CD4-positive, alpha-beta T cell treated with Interleukin-4 for 1 hour (primary cell): ENCODE measurements at regions not wholly inside any gene's neighbourhood (a gene's known extent, or its start where the extent isn't known, plus 50 kb on each side); places are given as distances from the start of the nearest gene placed in this dataset.
"Not testable (repeated sequence)": the region's sequence is repeated elsewhere in the genome, so short reads cannot be mapped to it uniquely, and the experiment has no call there.

Experiments
- DNase-seq, 2 donors: peaks; one replicate each; pipeline ENCODE4 v3.0.0-alpha.2; 2020 to 2022

- no peak for DNase-seq
Measured at GRCh38 chr4:138420471-138420870, 178.3 kb upstream of the SLC7A11 start.

GRCh38 chr4:138414202-138414601, 172.1 kb upstream of the SLC7A11 start:
- DNase-seq: no peak

GRCh38 chr4:138413273-138413672, 171.1 kb upstream of the SLC7A11 start:
- DNase-seq: no peak

- no peak for DNase-seq
Measured at GRCh38 chr4:138412847-138413246, 170.7 kb upstream of the SLC7A11 start.

GRCh38 chr4:138410266-138410665, 168.1 kb upstream of the SLC7A11 start:
- no peak for DNase-seq

GRCh38 chr4:138409670-138410069, 167.5 kb upstream of the SLC7A11 start:
- DNase-seq: no peak

- DNase-seq: no peak
Measured at GRCh38 chr4:138408758-138409157, 166.6 kb upstream of the SLC7A11 start.

GRCh38 chr4:138407329-138407728, 165.2 kb upstream of the SLC7A11 start:
- DNase-seq: no peak

GRCh38 chr4:138406876-138407275, 164.7 kb upstream of the SLC7A11 start:
- DNase-seq: no peak

- peak; percentile 13 to 16 for DNase-seq
Measured at GRCh38 chr4:138405934-138406567, 163.9 kb upstream of the SLC7A11 start.

- DNase-seq: no peak
Measured at GRCh38 chr4:138405466-138405891, 163.3 kb upstream of the SLC7A11 start.

GRCh38 chr4:138404801-138405200, 162.7 kb upstream of the SLC7A11 start:
- DNase-seq: no peak

- no peak for DNase-seq
Measured at GRCh38 chr4:138404251-138404650, 162.1 kb upstream of the SLC7A11 start.

GRCh38 chr4:138401334-138401733, 159.2 kb upstream of the SLC7A11 start:
- no peak for DNase-seq

GRCh38 chr4:138400543-138400942, 158.4 kb upstream of the SLC7A11 start:
- no peak for DNase-seq

GRCh38 chr4:138400066-138400465, 157.9 kb upstream of the SLC7A11 start:
- no peak for DNase-seq

- no peak for DNase-seq
Measured at GRCh38 chr4:138399081-138399480, 156.9 kb upstream of the SLC7A11 start.

GRCh38 chr4:138398322-138398721, 156.2 kb upstream of the SLC7A11 start:
- no peak for DNase-seq

- DNase-seq: no peak
Measured at GRCh38 chr4:138393886-138394610, 151.9 kb upstream of the SLC7A11 start.

- peak; percentile 11 to 18 for DNase-seq
Measured at GRCh38 chr4:138392751-138393308, 150.7 kb upstream of the SLC7A11 start.

GRCh38 chr4:138389976-138390685, 148.0 kb upstream of the SLC7A11 start:
- peak in 1 of 2 donors; percentile 38 for DNase-seq

GRCh38 chr4:138374947-138375346, 132.8 kb upstream of the SLC7A11 start:
- DNase-seq: no peak

- DNase-seq: no peak
Measured at GRCh38 chr4:138367942-138368341, 125.8 kb upstream of the SLC7A11 start.

- DNase-seq: not testable (repeated sequence)
Measured at GRCh38 chr4:138352446-138352845, 110.3 kb upstream of the SLC7A11 start.
